ENCODE measurements at regions not wholly inside any gene's neighbourhood (a gene's known extent, or its start where the extent isn't known, plus 50 kb on each side); places are given as distances from the start of the nearest gene placed in this dataset.

DNA sequence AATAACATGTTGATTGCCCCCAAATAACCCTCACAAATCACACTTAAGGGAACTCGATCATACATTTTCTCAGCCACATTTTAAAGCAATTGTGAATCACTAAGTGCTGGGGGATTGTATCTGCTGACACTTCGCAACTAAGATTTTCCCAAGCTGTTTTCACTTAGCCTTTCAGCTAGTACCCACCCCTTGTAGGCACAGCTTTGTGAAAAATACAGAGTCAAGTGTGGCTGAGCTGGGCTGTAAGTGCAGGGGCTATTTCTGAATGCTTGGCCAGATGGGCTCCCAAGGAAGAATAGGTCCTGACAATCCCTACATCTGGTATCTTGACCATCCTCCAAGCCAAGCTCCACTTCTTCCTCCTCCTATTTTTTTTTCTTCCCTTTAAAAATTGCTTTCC, 289.2 kb upstream of the NMUR2 start:
- no TSS peak for BruUV-seq (replicated peaks)
- H3K79me2 ChIP-seq (ENCODE audit: insufficient read depth, low read length), result no peaks in the 10 kb centered on the region
- H3K9me3 ChIP-seq (ENCODE audit: control insufficient read depth in 1 of 2, insufficient read depth in 1 of 2, low read depth in 1 of 2, low read length in 2 of 2), result peaks cover 2 to 3% of the 10 kb centered on the region in 2 experiments; a peak in 1 of 4 replicates
- POLR2A ChIA-PET, result no interaction called here
- CTCF ChIA-PET, result no interaction called here
- no peaks in the 10 kb centered on the region for H3K9me2 ChIP-seq (ENCODE audit: insufficient read depth)
- no peak overlapping the region for H2AFZ ChIP-seq (ENCODE audit: low read depth, low read length, poor library complexity, severe bottlenecking)
- RAD21 ChIA-PET (ENCODE audit: low non-redundant PET in 1 of 2, low total read pairs in 2 of 2, uncharacterized antibody in 2 of 2, unreplicated experiment in 2 of 2), result no interaction called here
- TF ChIP-seq SIN3A (IDR thresholded peaks at IDR 0.05; ENCODE audit: low read depth), result no peak
- TF ChIP-seq ZBTB33 (IDR thresholded peaks at IDR 0.05; ENCODE audit: extremely low read depth, insufficient replicate concordance, low read length), result no peak
- TF ChIP-seq SRF (IDR thresholded peaks at IDR 0.05; ENCODE audit: low read depth), result no peak
- TF ChIP-seq SP1 (IDR thresholded peaks at IDR 0.05; ENCODE audit: low read depth), result no peak
- H3K36me3 ChIP-seq (ENCODE audit: control insufficient read depth in 1 of 2, insufficient read depth in 2 of 2, low read length in 2 of 2), result no peaks in the 10 kb centered on the region
- H3K27me3 ChIP-seq (ENCODE audit: insufficient read depth, low read length), result no peaks in the 10 kb centered on the region
- H4K20me1 ChIP-seq (ENCODE audit: insufficient read depth), result no peaks in the 10 kb centered on the region
- no peak overlapping the region for H3K4me3 ChIP-seq (replicated peaks in 1 of 2; ENCODE audit: low read depth in 1 of 2, low read length in 2 of 2)
- no peak overlapping the region for H3K9ac ChIP-seq (ENCODE audit: low read length)
- H3K27ac ChIP-seq (ENCODE audit: low read depth, low read length), result no peak overlapping the region
- no peak for DNase-seq (ENCODE audit: low read depth, low spot score)
- no peak overlapping the region for H3K4me2 ChIP-seq (ENCODE audit: low read length)
- intact Hi-C loops (cut with micrococcal nuclease), result no loop called here
- ATAC-seq, result no peak
- H3K4me1 ChIP-seq (ENCODE audit: control insufficient read depth in 1 of 2, insufficient read depth in 2 of 2, low read length in 2 of 2), result no peaks in the 10 kb centered on the region

DNA sequence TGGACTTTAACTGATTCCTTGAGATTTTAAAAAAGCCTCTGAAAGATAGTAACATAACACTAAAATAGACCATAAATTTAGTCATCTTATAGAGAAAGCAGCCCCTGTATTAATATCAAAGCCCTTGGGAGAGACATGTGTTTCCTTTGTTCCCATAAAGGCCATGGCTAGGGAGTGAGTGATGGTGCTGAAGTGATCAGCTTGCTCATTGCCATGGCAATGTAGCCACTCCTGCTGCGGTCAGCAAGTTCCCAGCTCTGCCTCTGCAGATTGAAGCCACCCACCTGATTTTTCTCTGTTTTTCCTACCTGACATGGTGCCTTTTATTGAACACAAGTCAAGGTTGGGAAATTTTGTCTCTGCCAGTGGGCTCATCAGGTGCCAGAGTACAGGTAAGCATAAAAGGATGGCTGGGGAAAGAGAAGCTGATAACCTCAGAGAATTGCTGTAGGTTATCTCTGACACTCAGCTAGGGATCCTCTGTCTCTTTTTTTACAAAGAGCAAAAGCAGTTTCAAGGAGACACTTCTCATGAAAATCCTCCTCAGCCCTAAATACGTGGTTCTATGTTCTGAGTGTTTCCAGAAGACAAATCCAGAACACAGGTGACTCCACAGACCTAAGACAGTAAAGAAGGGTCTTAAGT, 296.3 kb upstream of the NMUR2 start:
- intact Hi-C loops (cut with micrococcal nuclease), result no loop called here
- no peaks in the 10 kb centered on the region for H3K36me3 ChIP-seq (ENCODE audit: control insufficient read depth in 1 of 2, insufficient read depth in 2 of 2, low read length in 2 of 2)
- H3K4me3 ChIP-seq (replicated peaks in 1 of 2; ENCODE audit: low read depth in 1 of 2, low read length in 2 of 2), result no peak overlapping the region
- no TSS peak for BruUV-seq (replicated peaks)
- no peaks in the 10 kb centered on the region for H3K79me2 ChIP-seq (ENCODE audit: insufficient read depth, low read length)
- no peaks in the 10 kb centered on the region for H4K20me1 ChIP-seq (ENCODE audit: insufficient read depth)
- RAD21 ChIA-PET (ENCODE audit: low non-redundant PET in 1 of 2, low total read pairs in 2 of 2, uncharacterized antibody in 2 of 2, unreplicated experiment in 2 of 2), result no interaction called here
- DNase-seq (ENCODE audit: low read depth, low spot score) (no peak), ATAC-seq (no peak)
- H3K27me3 ChIP-seq (ENCODE audit: insufficient read depth, low read length), result no peaks in the 10 kb centered on the region
- H2AFZ ChIP-seq (ENCODE audit: low read depth, low read length, poor library complexity, severe bottlenecking), result no peak overlapping the region
- H3K4me2 ChIP-seq (ENCODE audit: low read length), result no peak overlapping the region
- CTCF ChIA-PET, result no interaction called here
- no peaks in the 10 kb centered on the region for H3K9me2 ChIP-seq (ENCODE audit: insufficient read depth)
- POLR2A ChIA-PET, result no interaction called here
- H3K9me3 ChIP-seq (ENCODE audit: control insufficient read depth in 1 of 2, insufficient read depth in 1 of 2, low read depth in 1 of 2, low read length in 2 of 2), result peaks cover 0 to 6% of the 10 kb centered on the region in 2 experiments; a peak in 1 of 4 replicates
- H3K4me1 ChIP-seq (ENCODE audit: control insufficient read depth in 1 of 2, insufficient read depth in 2 of 2, low read length in 2 of 2), result no peaks in the 10 kb centered on the region
- no peak overlapping the region for H3K9ac ChIP-seq (ENCODE audit: low read length)
- H3K27ac ChIP-seq (ENCODE audit: low read depth, low read length), result no peak overlapping the region
- TF ChIP-seq POLR2AphosphoS5 (IDR thresholded peaks at IDR 0.05; ENCODE audit: low read depth, low read length) (no peak), CEBPB (IDR thresholded peaks at IDR 0.05; ENCODE audit: low read depth) (no peak)
